RWPE2 (cell line): ENCODE measurements at regions not wholly inside any gene's neighbourhood (a gene's known extent, or its start where the extent isn't known, plus 50 kb on each side); places are given as distances from the start of the nearest gene placed in this dataset.

ENCODE experiments used
- ATAC-seq: fragments of 200-7000 bp; cut with Tn5 transposase; 3 replicates; pipeline ENCODE4 v1.9.1; 2021; ENCODE audit warnings: low read depth
- DNase-seq: peaks from one replicate; pipeline ENCODE4 v3.0.0-alpha.2; 2020; ENCODE audit warnings: low spot score
- H3K27ac ChIP-seq: fragments of 450-650 bp; 2 replicates; pipeline ENCODE4 v1.5.1; 2017; ENCODE audit warnings: mild to moderate bottlenecking; ENCODE audit not compliant: poor library complexity, severe bottlenecking
- H3K27me3 ChIP-seq: fragments of 250-450 bp; sonication (Bioruptor Pico); 2 replicates; pipeline ENCODE4 v1.5.1; 2021; ENCODE audit warnings: mild to moderate bottlenecking, moderate library complexity; ENCODE audit not compliant: insufficient read depth, poor library complexity, severe bottlenecking
- H3K36me3 ChIP-seq: fragments of 250-450 bp; sonication (Bioruptor Pico); 2 replicates; pipeline ENCODE4 v1.5.1; 2020; ENCODE audit warnings: low read depth, mild to moderate bottlenecking, moderate library complexity
- H3K4me1 ChIP-seq: fragments of 250-450 bp; sonication (Bioruptor Pico); 2 replicates; pipeline ENCODE4 v1.5.1; 2021; ENCODE audit warnings: mild to moderate bottlenecking, moderate library complexity; ENCODE audit not compliant: insufficient read depth, poor library complexity, severe bottlenecking
- H3K4me3 ChIP-seq: fragments of 250-450 bp; sonication (Bioruptor Pico); 2 replicates; pipeline ENCODE4 v1.5.1; 2021; ENCODE audit warnings: mild to moderate bottlenecking, moderate library complexity; ENCODE audit not compliant: severe bottlenecking
- H3K9me3 ChIP-seq: fragments of 250-450 bp; sonication (Bioruptor Pico); 2 replicates; pipeline ENCODE4 v1.5.1; 2021; ENCODE audit warnings: mild to moderate bottlenecking, moderate library complexity; ENCODE audit not compliant: severe bottlenecking
- TF ChIP-seq, protein P1 (sequence below): fragments of 450-650 bp; IDR thresholded peaks from one replicate; pipeline ENCODE4 v1.5.1; 2017; ENCODE audit warnings: mild to moderate bottlenecking, moderate library complexity; ENCODE audit not compliant: poor library complexity, severe bottlenecking

GRCh38 chr21:18801468-18801867, 397.9 kb upstream of the TMPRSS15 start:
- ATAC-seq (peak; percentile 74), DNase-seq (no peak)
- no peaks in the 10 kb centered on the region for H3K4me1 ChIP-seq
- H3K36me3 ChIP-seq, result no peaks in the 10 kb centered on the region
- TF ChIP-seq, protein P1, sequence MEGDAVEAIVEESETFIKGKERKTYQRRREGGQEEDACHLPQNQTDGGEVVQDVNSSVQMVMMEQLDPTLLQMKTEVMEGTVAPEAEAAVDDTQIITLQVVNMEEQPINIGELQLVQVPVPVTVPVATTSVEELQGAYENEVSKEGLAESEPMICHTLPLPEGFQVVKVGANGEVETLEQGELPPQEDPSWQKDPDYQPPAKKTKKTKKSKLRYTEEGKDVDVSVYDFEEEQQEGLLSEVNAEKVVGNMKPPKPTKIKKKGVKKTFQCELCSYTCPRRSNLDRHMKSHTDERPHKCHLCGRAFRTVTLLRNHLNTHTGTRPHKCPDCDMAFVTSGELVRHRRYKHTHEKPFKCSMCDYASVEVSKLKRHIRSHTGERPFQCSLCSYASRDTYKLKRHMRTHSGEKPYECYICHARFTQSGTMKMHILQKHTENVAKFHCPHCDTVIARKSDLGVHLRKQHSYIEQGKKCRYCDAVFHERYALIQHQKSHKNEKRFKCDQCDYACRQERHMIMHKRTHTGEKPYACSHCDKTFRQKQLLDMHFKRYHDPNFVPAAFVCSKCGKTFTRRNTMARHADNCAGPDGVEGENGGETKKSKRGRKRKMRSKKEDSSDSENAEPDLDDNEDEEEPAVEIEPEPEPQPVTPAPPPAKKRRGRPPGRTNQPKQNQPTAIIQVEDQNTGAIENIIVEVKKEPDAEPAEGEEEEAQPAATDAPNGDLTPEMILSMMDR, result peak; percentile 60
- no peak overlapping the region for H3K4me3 ChIP-seq
- no peaks in the 10 kb centered on the region for H3K9me3 ChIP-seq
- H3K27ac ChIP-seq, result no peak overlapping the region
- H3K27me3 ChIP-seq, result no peaks in the 10 kb centered on the region

DNA sequence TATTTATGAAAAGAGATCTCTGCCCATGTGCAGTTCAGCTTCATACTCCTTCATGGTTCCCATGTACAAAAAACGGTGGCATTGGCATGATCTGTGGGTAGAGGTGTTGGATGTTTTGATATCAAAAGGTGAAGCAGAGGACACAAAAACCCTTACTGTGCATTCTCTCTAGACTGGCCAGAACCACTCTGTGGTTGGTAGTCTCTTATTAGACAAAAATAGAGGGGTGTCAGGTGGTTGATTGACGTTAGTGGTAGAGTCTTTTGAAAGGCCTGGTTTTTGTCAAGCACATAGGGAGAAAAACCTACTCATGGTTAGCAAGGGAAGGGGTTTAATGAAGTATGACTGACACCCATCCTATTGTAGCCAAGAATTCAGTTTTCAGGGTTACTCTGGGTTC, 400.0 kb upstream of the TMPRSS15 start:
- no peaks in the 10 kb centered on the region for H3K9me3 ChIP-seq
- TF ChIP-seq, protein P1, result no peak
- DNase-seq (no peak), ATAC-seq (no peak)
- H3K4me3 ChIP-seq, result no peak overlapping the region
- H3K27me3 ChIP-seq, result no peaks in the 10 kb centered on the region
- H3K4me1 ChIP-seq, result no peaks in the 10 kb centered on the region
- H3K27ac ChIP-seq, result no peak overlapping the region
- no peaks in the 10 kb centered on the region for H3K36me3 ChIP-seq

- H3K27ac ChIP-seq, result no peak overlapping the region
- no peak for ATAC-seq
These were observed 406.6 kb upstream of the TMPRSS15 start for GRCh38 chr21:18810136-18810535.

GRCh38 chr21:18812308-18812707, 408.7 kb upstream of the TMPRSS15 start:
- Histone ChIP-seq H3K4me3 (no peak overlapping the region), H3K9me3 (no peaks in the 10 kb centered on the region), H3K27ac (no peak overlapping the region), H3K36me3 (no peaks in the 10 kb centered on the region), H3K27me3 (no peaks in the 10 kb centered on the region), H3K4me1 (no peaks in the 10 kb centered on the region)
- DNase-seq (no peak), ATAC-seq (no peak)
- TF ChIP-seq, protein P1, result no peak

More at GRCh38 chr21:18810136-18810535, 406.6 kb upstream of the TMPRSS15 start:
- no peak for DNase-seq
- H3K4me3 ChIP-seq, result no peak overlapping the region
- no peaks in the 10 kb centered on the region for H3K9me3 ChIP-seq
- no peaks in the 10 kb centered on the region for H3K4me1 ChIP-seq
- H3K36me3 ChIP-seq, result no peaks in the 10 kb centered on the region
- TF ChIP-seq, protein P1, result no peak
- H3K27me3 ChIP-seq, result no peaks in the 10 kb centered on the region

- no peaks in the 10 kb centered on the region for H3K9me3 ChIP-seq
- no peak for ATAC-seq
These were observed 415.9 kb upstream of the TMPRSS15 start for GRCh38 chr21:18819507-18819906.

More at GRCh38 chr21:18819507-18819906, 415.9 kb upstream of the TMPRSS15 start:
- no peak for DNase-seq
- no peaks in the 10 kb centered on the region for H3K4me1 ChIP-seq
- no peaks in the 10 kb centered on the region for H3K36me3 ChIP-seq
- H3K27ac ChIP-seq, result no peak overlapping the region
- no peak overlapping the region for H3K4me3 ChIP-seq
- TF ChIP-seq, protein P1, result no peak
- peaks cover 3% of the 10 kb centered on the region for H3K27me3 ChIP-seq
